GM12878 (cell line): ENCODE measurements at regions not wholly inside any gene's neighbourhood (a gene's known extent, or its start where the extent isn't known, plus 50 kb on each side); places are given as distances from the start of the nearest gene placed in this dataset.

Source experiments
- ATAC-seq: fragments of 200-7000 bp; cut with Tn5 transposase; 3 replicates; pipeline ENCODE4 v1.9.1; 2020; ENCODE audit warnings: mild to moderate bottlenecking, moderate library complexity
- BruUV-seq: library from RNA; stranded (reverse); fragments of 400-500 nt; replicated peaks from 2 replicates; lab custom pipeline; 2021; lab: Mats Ljungman, UMichigan
- CTCF ChIA-PET: fragments of 300-600 bp; sonication (Branson Sonifier 250); formaldehyde crosslinking; extraction: SDS; loops from one replicate; lab custom pipeline; 2021; ENCODE audit warnings: inconsistent platforms; lab: Yijun Ruan, JAX
- POLR2A ChIA-PET: fragments of 350-600 bp; formaldehyde crosslinking; extraction: SDS; loops from one replicate; lab custom pipeline; 2021; ENCODE audit warnings: inconsistent platforms; lab: Charles Lee
- RAD21 ChIA-PET: fragments of 300-600 bp; sonication (Branson Sonifier 250); formaldehyde crosslinking; loops from one replicate; lab custom pipeline; 2023; ENCODE audit warnings: antibody characterized with exemption; ENCODE audit not compliant: unreplicated experiment; lab: Charles Lee
- SMC1A ChIA-PET: fragments of 300-600 bp; sonication (Branson Sonifier 250); formaldehyde crosslinking; loops from one replicate; lab custom pipeline; 2023; ENCODE audit not compliant: unreplicated experiment, uncharacterized antibody; lab: Charles Lee
- DNase-seq: peaks from one replicate; pipeline ENCODE4 v3.0.0-alpha.2; 2011; ENCODE audit warnings: low read depth, low spot score
- FAIRE-seq: peaks from 3 replicates; lab custom pipeline; 2011; peaks lifted over from hg19 to GRCh38; lab: Jason Lieb, UNC
- H2AFZ ChIP-seq: 2 replicates; pipeline ENCODE4 v1.6.0; 2011; ENCODE audit warnings: low read depth, low read length, control low read depth; ENCODE audit not compliant: control insufficient read depth
- H3K27ac ChIP-seq: 2 replicates; pipeline ENCODE4 v1.5.1; 2011; ENCODE audit warnings: control low read depth; ENCODE audit not compliant: control insufficient read depth, insufficient read depth
- H3K27me3 ChIP-seq, 2 experiments: replicated peaks in 1 of 2; 2 replicates each; pipeline versions ENCODE4 v1.6.0 to v1.6.1; 2011; ENCODE audit warnings: low read length in 1 of 2; ENCODE audit not compliant: control insufficient read depth in 2 of 2, insufficient read depth in 2 of 2
- H3K36me3 ChIP-seq, 2 experiments: 2 replicates each; pipeline ENCODE4 v1.5.1; 2011; ENCODE audit warnings: low read length in 1 of 2; ENCODE audit not compliant: control insufficient read depth in 2 of 2, insufficient read depth in 2 of 2
- H3K4me1 ChIP-seq: 2 replicates; pipeline ENCODE4 v1.6.1; 2011; ENCODE audit warnings: mild to moderate bottlenecking, low read length, moderate library complexity, mixed read lengths; ENCODE audit not compliant: control insufficient read depth, insufficient read depth
- H3K4me2 ChIP-seq: 2 replicates; pipeline ENCODE4 v1.6.0; 2011; ENCODE audit warnings: control low read depth; ENCODE audit not compliant: control insufficient read depth, insufficient read depth
- H3K4me3 ChIP-seq: fragments of 200-600 bp; sonication (generic); 2 replicates; pipeline ENCODE4 v1.5.1; 2016
- H3K79me2 ChIP-seq: 2 replicates; pipeline ENCODE4 v1.6.0; 2011; ENCODE audit warnings: low read length; ENCODE audit not compliant: control insufficient read depth, insufficient read depth
- H3K9ac ChIP-seq: 2 replicates; pipeline ENCODE4 v1.8.0; 2011; ENCODE audit warnings: low read length, control low read depth, mixed read lengths; ENCODE audit not compliant: control insufficient read depth, insufficient read depth
- H3K9me3 ChIP-seq: replicated peaks from 3 replicates; pipeline ENCODE4 v1.5.1; 2011; ENCODE audit warnings: mild to moderate bottlenecking, low read length; ENCODE audit not compliant: control insufficient read depth, insufficient read depth
- H4K20me1 ChIP-seq: 2 replicates; pipeline ENCODE4 v1.6.0; 2011; ENCODE audit not compliant: control insufficient read depth, insufficient read depth
- IKZF2 ChIP-seq, 2 experiments: fragments of 450-650 bp; IDR thresholded peaks; 2 replicates each; pipeline ENCODE4 v1.6.1; 2017; ENCODE audit warnings: mild to moderate bottlenecking in 2 of 2, moderate library complexity in 2 of 2
- ZSCAN29 ChIP-seq: fragments of 450-650 bp; IDR thresholded peaks from 2 replicates; pipeline ENCODE4 v1.6.1; 2017; ENCODE audit warnings: mild to moderate bottlenecking, moderate library complexity
- WGBS: methylation state at CpG from one replicate; pipeline ENCODE4 v1.1.6; 2016; ENCODE audit warnings: low lambda C conversion rate; ENCODE audit not compliant: insufficient replicate concordance, insufficient coverage; ENCODE audit errors: missing lambda C conversion rate; 5-methylcytosine and 5-hydroxymethylcytosine counted together
- in situ Hi-C: fragments of 300-500 bp; cut with MboI; formaldehyde crosslinking; loops from 9 replicates; pipeline ENCODE4 v1.14.3; 2018; ENCODE audit warnings: mixed read lengths
- intact Hi-C: fragments of 100-400 bp; cut with micrococcal nuclease; formaldehyde crosslinking; loops from one replicate; pipeline ENCODE4 v1.14.2; 2022; ENCODE audit not compliant: unreplicated experiment
- TF ChIP-seq, protein P1 (sequence below): fragments of 450-650 bp; IDR thresholded peaks from 2 replicates; pipeline ENCODE4 v1.6.1; 2017; ENCODE audit warnings: low read depth, mild to moderate bottlenecking, moderate library complexity

DNA sequence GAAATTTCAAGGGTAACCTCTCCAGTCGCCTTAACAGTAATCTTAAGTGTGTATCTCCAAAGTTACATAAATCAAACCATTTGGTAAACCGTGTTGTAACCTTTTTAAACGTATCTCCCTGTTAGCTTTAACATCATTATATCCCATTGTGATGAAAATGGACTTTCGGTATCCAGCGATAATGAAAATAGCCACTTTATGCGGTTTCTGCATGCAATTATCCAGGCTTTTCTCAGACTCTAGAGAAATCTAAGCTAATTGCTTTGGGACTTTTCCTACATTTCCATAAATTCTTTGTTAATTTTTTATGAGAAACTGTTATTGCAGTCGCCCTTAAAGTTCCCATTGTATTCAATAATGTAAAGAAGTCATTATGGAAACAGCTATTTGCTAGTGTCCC lies 170.7 kb downstream of the ZNF608 start:
- no TSS peak for BruUV-seq
- ChIA-PET CTCF (interaction anchor here (0.6 to 1.1 kb wide), 2 partner anchors 71 to 675 kb away, joined by 3 to 4 read pairs; no protein-coding TSS in a partner anchor), RAD21 (interaction anchor here (0.6 kb wide), 1 partner anchor 175 kb away, joined by 4 read pairs; no protein-coding TSS in a partner anchor), POLR2A (no interaction called here), SMC1A (interaction anchor here (1.3 kb wide), 1 partner anchor 27 kb away, joined by 4 read pairs; no protein-coding TSS in a partner anchor)
- H3K36me3 ChIP-seq: no peaks in the 10 kb centered on the region
- H3K79me2 ChIP-seq: no peaks in the 10 kb centered on the region
- no peak for TF ChIP-seq IKZF2 (IDR thresholded peaks at IDR 0.05)
- TF ChIP-seq, protein P1, sequence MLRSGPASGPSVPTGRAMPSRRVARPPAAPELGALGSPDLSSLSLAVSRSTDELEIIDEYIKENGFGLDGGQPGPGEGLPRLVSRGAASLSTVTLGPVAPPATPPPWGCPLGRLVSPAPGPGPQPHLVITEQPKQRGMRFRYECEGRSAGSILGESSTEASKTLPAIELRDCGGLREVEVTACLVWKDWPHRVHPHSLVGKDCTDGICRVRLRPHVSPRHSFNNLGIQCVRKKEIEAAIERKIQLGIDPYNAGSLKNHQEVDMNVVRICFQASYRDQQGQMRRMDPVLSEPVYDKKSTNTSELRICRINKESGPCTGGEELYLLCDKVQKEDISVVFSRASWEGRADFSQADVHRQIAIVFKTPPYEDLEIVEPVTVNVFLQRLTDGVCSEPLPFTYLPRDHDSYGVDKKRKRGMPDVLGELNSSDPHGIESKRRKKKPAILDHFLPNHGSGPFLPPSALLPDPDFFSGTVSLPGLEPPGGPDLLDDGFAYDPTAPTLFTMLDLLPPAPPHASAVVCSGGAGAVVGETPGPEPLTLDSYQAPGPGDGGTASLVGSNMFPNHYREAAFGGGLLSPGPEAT: no peak
- TF ChIP-seq ZSCAN29: no peak
- no peaks in the 10 kb centered on the region for H4K20me1 ChIP-seq
- H3K4me2 ChIP-seq: no peak overlapping the region
- H3K9me3 ChIP-seq: no peaks in the 10 kb centered on the region; the same call in 2 of the 3 replicates
- intact Hi-C loops: no loop called here
- DNase-seq: no peak
- in situ Hi-C loops: no loop called here
- no peak for ATAC-seq
- H3K4me3 ChIP-seq: no peak overlapping the region
- FAIRE-seq: peak; percentile 35
- peaks cover 4% of the 10 kb centered on the region; the same call in 1 of the 2 replicates for H3K4me1 ChIP-seq
- 51% methylated on average over 7 of the region's 7 CpGs for WGBS
- H3K9ac ChIP-seq: no peak overlapping the region
- peaks cover 0 to 1% of the 10 kb centered on the region in 2 experiments; a peak in 2 of 4 replicates for H3K27me3 ChIP-seq
- H2AFZ ChIP-seq: no peak overlapping the region
- H3K27ac ChIP-seq: no peak overlapping the region
